WTC11 (cell line): ENCODE measurements at regions not wholly inside any gene's neighbourhood (a gene's known extent, or its start where the extent isn't known, plus 50 kb on each side); places are given as distances from the start of the nearest gene placed in this dataset.
"Not testable (repeated sequence)": the region's sequence is repeated elsewhere in the genome, so short reads cannot be mapped to it uniquely, and the experiment has no call there.

ENCODE experiments used
- ATF3 ChIP-seq: sonication (generic); formaldehyde crosslinking; conservative IDR thresholded peaks from 2 replicates; pipeline ENCODE4 v1.8.1; 2022; ENCODE audit warnings: mild to moderate bottlenecking, missing genetic modification reagents
- CBFB ChIP-seq: sonication (generic); formaldehyde crosslinking; IDR thresholded peaks from 2 replicates; pipeline ENCODE4 v1.8.1; 2022; ENCODE audit warnings: mild to moderate bottlenecking, low read depth, missing genetic modification reagents
- CREB1 ChIP-seq: sonication (generic); formaldehyde crosslinking; IDR thresholded peaks from 2 replicates; pipeline ENCODE4 v1.8.0; 2023; ENCODE audit warnings: mild to moderate bottlenecking, missing genetic modification reagents
- CTCF ChIP-seq: fragments of 200-600 bp; IDR thresholded peaks from 2 replicates; pipeline ENCODE4 v1.8.0; 2022; ENCODE audit warnings: antibody characterized with exemption
- MYBL2 ChIP-seq: sonication (generic); formaldehyde crosslinking; IDR thresholded peaks from 2 replicates; pipeline ENCODE4 v1.8.1; 2023; ENCODE audit warnings: mild to moderate bottlenecking, moderate library complexity, missing genetic modification reagents
- OVOL2 ChIP-seq: fragments of 250-450 bp; sonication (Bioruptor Pico); IDR thresholded peaks from 2 replicates; pipeline ENCODE4 v1.9.0; 2021; ENCODE audit warnings: mild to moderate bottlenecking, borderline replicate concordance
- RELA ChIP-seq: sonication (generic); formaldehyde crosslinking; IDR thresholded peaks from 2 replicates; pipeline ENCODE4 v1.8.1; 2022; ENCODE audit warnings: missing genetic modification reagents, mild to moderate bottlenecking, borderline replicate concordance
- SP1 ChIP-seq: sonication (generic); formaldehyde crosslinking; conservative IDR thresholded peaks from 2 replicates; pipeline ENCODE4 v1.8.1; 2022; ENCODE audit warnings: missing genetic modification reagents

- TF ChIP-seq RELA (CRISPR knock-in tag); CTCF; SP1 (CRISPR knock-in tag); MYBL2 (CRISPR knock-in tag); CREB1 (CRISPR knock-in tag); ATF3 (CRISPR knock-in tag); CBFB; OVOL2 (CRISPR knock-in tag): not testable (repeated sequence)
Measured at GRCh38 chr11:59031746-59032145, 54.4 kb upstream of the GLYATL1B start.
